GM12892 (cell line): ENCODE measurements at regions not wholly inside any gene's neighbourhood (a gene's known extent, or its start where the extent isn't known, plus 50 kb on each side); places are given as distances from the start of the nearest gene placed in this dataset.

ENCODE experiments used
- POLR2A ChIP-seq: IDR thresholded peaks from 2 replicates; pipeline ENCODE4 v1.6.1; 2011; ENCODE audit warnings: low read depth, low read length, control low read depth
- POLR2AphosphoS5 ChIP-seq: IDR thresholded peaks from 2 replicates; pipeline ENCODE4 v1.6.1; 2011; ENCODE audit warnings: low read depth, low read length, control low read depth

- TF ChIP-seq POLR2AphosphoS5 (no peak), POLR2A (no peak)
Measured at GRCh38 chr4:87918314-87919058, 57.0 kb upstream of the SPP1 start.
